ENCODE measurements at regions not wholly inside any gene's neighbourhood (a gene's known extent, or its start where the extent isn't known, plus 50 kb on each side); places are given as distances from the start of the nearest gene placed in this dataset.

GRCh38 chr10:61840403-61840802 is 61.1 kb upstream of the ARID5B start:
- no peak for TF ChIP-seq EP300 (IDR thresholded peaks at IDR 0.05)
- TF ChIP-seq CTCF (IDR thresholded peaks at IDR 0.05) = no peak
